Testis (tissue), 2 donors: ENCODE measurements at regions not wholly inside any gene's neighbourhood (a gene's known extent, or its start where the extent isn't known, plus 50 kb on each side); places are given as distances from the start of the nearest gene placed in this dataset.

ENCODE experiments used
- CTCF ChIP-seq, 3 experiments: fragments of 450-650 bp in 2 of 3; fragments of 200-600 bp in 1 of 3; sonication (generic) in 1 of 3; IDR thresholded peaks; one replicate each; pipeline ENCODE4 v1.5.1; 2016 to 2019; ENCODE audit warnings: antibody characterized with exemption in 3 of 3, mild to moderate bottlenecking in 2 of 3, moderate library complexity in 1 of 3
- POLR2A ChIP-seq: fragments of 450-650 bp; IDR thresholded peaks from one replicate; pipeline ENCODE4 v1.6.1; 2017; ENCODE audit warnings: antibody characterized with exemption, mild to moderate bottlenecking, moderate library complexity

- TF ChIP-seq CTCF (IDR thresholded peaks at IDR 0.05) (no peak), POLR2A (no peak)
These were observed 471.5 kb downstream of the EPHA4 start for GRCh38 chr2:221100467-221101089.
